Mesenchymal stem cell (in vitro differentiated cells and primary cell): ENCODE measurements at regions not wholly inside any gene's neighbourhood (a gene's known extent, or its start where the extent isn't known, plus 50 kb on each side); places are given as distances from the start of the nearest gene placed in this dataset.

Experiments used
- DNase-seq: peaks from one replicate; pipeline ENCODE4 v3.0.0-alpha.2; 2013
- H2AFZ ChIP-seq: one replicate; pipeline ENCODE4 v1.6.1; 2013; ENCODE audit warnings: low read depth, mild to moderate bottlenecking, control low read depth, inconsistent platforms, low read length, moderate library complexity
- H2AK5ac ChIP-seq: 2 replicates; pipeline ENCODE4 v1.6.1; 2013; ENCODE audit warnings: low read length, moderate library complexity, mild to moderate bottlenecking, inconsistent platforms; ENCODE audit not compliant: severe bottlenecking
- H2BK120ac ChIP-seq: one replicate; pipeline ENCODE4 v1.6.1; 2013; ENCODE audit warnings: low read depth, mild to moderate bottlenecking, inconsistent platforms, low read length, moderate library complexity
- H2BK12ac ChIP-seq, 2 experiments: one replicate each; pipeline ENCODE4 v1.6.1; 2013; ENCODE audit warnings: inconsistent platforms in 2 of 2, low read length in 2 of 2, mild to moderate bottlenecking in 2 of 2, moderate library complexity in 2 of 2, control low read depth in 1 of 2
- H2BK15ac ChIP-seq: one replicate; pipeline ENCODE4 v1.6.1; 2013; ENCODE audit warnings: mild to moderate bottlenecking, low read depth, inconsistent platforms; ENCODE audit not compliant: poor library complexity, severe bottlenecking
- H2BK5ac ChIP-seq: 2 replicates; pipeline ENCODE4 v1.6.1; 2013; ENCODE audit warnings: low read depth, mild to moderate bottlenecking, low read length, control low read depth, inconsistent platforms; ENCODE audit not compliant: poor library complexity, severe bottlenecking
- H3K14ac ChIP-seq, 2 experiments: one replicate each; pipeline ENCODE4 v1.6.1; 2013; ENCODE audit warnings: inconsistent platforms in 2 of 2, low read length in 2 of 2, control low read depth in 1 of 2, mild to moderate bottlenecking in 1 of 2, moderate library complexity in 1 of 2
- H3K18ac ChIP-seq, 2 experiments: one replicate each; pipeline ENCODE4 v1.6.1; 2013; ENCODE audit warnings: inconsistent platforms in 2 of 2, low read length in 2 of 2, control low read depth in 1 of 2, low read depth in 1 of 2, mild to moderate bottlenecking in 1 of 2
- H3K23ac ChIP-seq, 2 experiments: one replicate each; pipeline ENCODE4 v1.6.1; 2013; ENCODE audit warnings: inconsistent platforms in 2 of 2, low read length in 2 of 2, mild to moderate bottlenecking in 2 of 2, moderate library complexity in 2 of 2, control low read depth in 1 of 2
- H3K27ac ChIP-seq: 2 replicates; pipeline ENCODE4 v1.5.1; 2013; ENCODE audit warnings: mild to moderate bottlenecking, moderate library complexity, low read length, control low read depth, inconsistent platforms; ENCODE audit not compliant: poor library complexity, severe bottlenecking
- H3K27me3 ChIP-seq, 2 experiments: 2 replicates each; pipeline versions ENCODE4 v1.6.1 to v1.7.0; 2013; ENCODE audit warnings: low read length in 2 of 2, mild to moderate bottlenecking in 2 of 2, moderate library complexity in 2 of 2, control low read depth in 1 of 2, inconsistent platforms in 1 of 2; ENCODE audit not compliant: control insufficient read depth in 1 of 2, insufficient read depth in 1 of 2
- H3K36me3 ChIP-seq, 2 experiments: 2 replicates each; pipeline versions ENCODE4 v1.6.1 to v1.7.0; 2013; ENCODE audit warnings: low read length in 2 of 2, control low read depth in 1 of 2, inconsistent platforms in 1 of 2, low read depth in 1 of 2, mild to moderate bottlenecking in 1 of 2; ENCODE audit not compliant: insufficient read depth in 2 of 2, control insufficient read depth in 1 of 2
- H3K4ac ChIP-seq, 2 experiments: one replicate each; pipeline ENCODE4 v1.6.1; 2013; ENCODE audit warnings: inconsistent platforms in 2 of 2, low read length in 2 of 2, mild to moderate bottlenecking in 2 of 2, moderate library complexity in 2 of 2, control low read depth in 1 of 2, low read depth in 1 of 2
- H3K4me1 ChIP-seq: 2 replicates; pipeline ENCODE4 v1.6.1; 2013; ENCODE audit warnings: low read depth, low read length, control low read depth; ENCODE audit not compliant: control insufficient read depth, insufficient read depth
- H3K4me2 ChIP-seq: 2 replicates; pipeline ENCODE4 v1.6.1; 2013; ENCODE audit warnings: low read length, mild to moderate bottlenecking, inconsistent platforms; ENCODE audit not compliant: poor library complexity, severe bottlenecking
- H3K4me3 ChIP-seq, 2 experiments: 2 replicates each; pipeline versions ENCODE4 v1.5.1 to v1.7.0; 2013; ENCODE audit warnings: low read length in 2 of 2, mild to moderate bottlenecking in 2 of 2, control low read depth in 1 of 2, low read depth in 1 of 2; ENCODE audit not compliant: insufficient read depth in 1 of 2
- H3K79me1 ChIP-seq: replicated peaks from 2 replicates; pipeline ENCODE4 v1.6.1; 2013; ENCODE audit warnings: mild to moderate bottlenecking, control low read depth, low read length, inconsistent platforms; ENCODE audit not compliant: poor library complexity, severe bottlenecking
- H3K9ac ChIP-seq: 2 replicates; pipeline ENCODE4 v1.7.0; 2013; ENCODE audit warnings: mild to moderate bottlenecking, low read length, moderate library complexity
- H3K9me3 ChIP-seq: 2 replicates; pipeline ENCODE4 v1.7.0; 2013; ENCODE audit warnings: mild to moderate bottlenecking, low read length; ENCODE audit not compliant: control insufficient read depth
- H4K8ac ChIP-seq: one replicate; pipeline ENCODE4 v1.6.1; 2013; ENCODE audit warnings: inconsistent platforms, mild to moderate bottlenecking, low read length, moderate library complexity
- H4K91ac ChIP-seq: one replicate; pipeline ENCODE4 v1.6.1; 2013; ENCODE audit warnings: mild to moderate bottlenecking, low read length, inconsistent platforms
- WGBS: methylation state at CpG from one replicate; pipeline ENCODE4 v1.1.7; 2013; ENCODE audit warnings: mixed read lengths; 5-methylcytosine and 5-hydroxymethylcytosine counted together

DNA sequence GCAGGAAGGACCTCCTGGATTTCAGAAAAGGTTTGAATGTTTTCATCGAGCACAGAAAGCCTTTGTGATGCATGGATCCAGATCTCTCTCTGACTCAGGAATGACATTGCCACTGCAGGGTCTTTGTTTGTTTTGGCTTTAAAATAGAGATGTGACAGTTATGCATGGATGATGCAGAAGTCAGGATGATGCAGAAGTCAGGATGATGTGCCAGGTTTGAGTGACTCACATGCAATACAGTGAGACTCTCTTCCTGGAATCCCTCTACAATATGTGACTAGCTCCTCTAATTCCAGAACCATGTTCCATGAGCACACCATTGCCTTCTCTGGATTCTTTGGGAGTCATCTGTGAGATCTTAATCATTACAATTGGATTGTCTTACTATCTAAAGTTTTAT lies 177.9 kb upstream of the RAB6C start:
- H2AFZ ChIP-seq, result no peak overlapping the region
- H3K4me1 ChIP-seq, result no peaks in the 10 kb centered on the region
- no peak overlapping the region for H3K18ac ChIP-seq
- H2BK15ac ChIP-seq, result no peak overlapping the region
- WGBS, result 84% methylated on average over 1 of the region's 1 CpG
- H3K27me3 ChIP-seq, result peaks cover 0 to 7% of the 10 kb centered on the region in 2 experiments
- H4K8ac ChIP-seq, result no peak overlapping the region
- no peak overlapping the region for H3K14ac ChIP-seq
- H3K36me3 ChIP-seq, result no peaks in the 10 kb centered on the region
- H3K9me3 ChIP-seq, result no peaks in the 10 kb centered on the region
- H4K91ac ChIP-seq, result no peak overlapping the region
- H3K27ac ChIP-seq, result no peak overlapping the region
- H2BK120ac ChIP-seq, result no peak overlapping the region
- DNase-seq, result no peak
- no peak overlapping the region for H3K4ac ChIP-seq
- peak overlapping the region; percentile 13 for H3K4me2 ChIP-seq
- H3K79me1 ChIP-seq, result no peaks in the 10 kb centered on the region
- no peak overlapping the region for H2BK12ac ChIP-seq
- no peak overlapping the region for H2BK5ac ChIP-seq
- no peak overlapping the region for H3K9ac ChIP-seq
- H2AK5ac ChIP-seq, result no peak overlapping the region
- H3K23ac ChIP-seq, result no peak overlapping the region
- H3K4me3 ChIP-seq, result no peak overlapping the region

DNA sequence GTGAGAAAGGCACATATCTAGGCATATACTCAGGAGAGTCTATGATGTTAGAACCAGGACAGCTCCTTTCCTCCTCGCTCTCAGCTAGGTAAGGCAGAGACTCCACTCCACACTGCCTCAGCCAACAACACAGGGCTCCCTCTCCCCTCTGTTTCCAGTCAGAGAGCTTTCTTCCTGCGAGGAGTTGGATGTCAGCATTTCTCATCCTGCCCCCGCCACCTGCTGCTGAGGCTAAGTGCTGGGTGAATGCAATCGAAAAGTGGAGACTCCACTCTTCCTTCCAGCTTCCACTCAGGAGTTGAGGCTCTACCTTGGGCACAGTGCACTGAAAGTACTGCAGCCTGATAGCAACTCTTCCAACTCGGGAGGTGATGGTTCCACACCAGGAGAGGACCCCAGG lies 177.2 kb upstream of the RAB6C start:
- peak overlapping the region; percentile 34 for H3K9ac ChIP-seq
- H3K18ac ChIP-seq, result no peak overlapping the region
- no peak overlapping the region for H3K27ac ChIP-seq
- H2AFZ ChIP-seq, result no peak overlapping the region
- H3K36me3 ChIP-seq, result no peaks in the 10 kb centered on the region
- H3K14ac ChIP-seq, result no peak overlapping the region
- H3K4ac ChIP-seq, result no peak overlapping the region
- no peaks in the 10 kb centered on the region for H3K79me1 ChIP-seq
- H2BK12ac ChIP-seq, result no peak overlapping the region
- H2AK5ac ChIP-seq, result no peak overlapping the region
- H4K91ac ChIP-seq, result no peak overlapping the region
- no peak overlapping the region for H3K4me2 ChIP-seq
- no peak for DNase-seq
- peaks cover 0 to 10% of the 10 kb centered on the region in 2 experiments for H3K27me3 ChIP-seq
- no peaks in the 10 kb centered on the region for H3K4me1 ChIP-seq
- H2BK15ac ChIP-seq, result no peak overlapping the region
- H4K8ac ChIP-seq, result no peak overlapping the region
- no peaks in the 10 kb centered on the region for H3K9me3 ChIP-seq
- H2BK120ac ChIP-seq, result no peak overlapping the region
- 76% methylated on average over 5 of the region's 5 CpGs for WGBS
- no peak overlapping the region for H2BK5ac ChIP-seq
- no peak overlapping the region for H3K23ac ChIP-seq
- H3K4me3 ChIP-seq, result no peak overlapping the region

DNA sequence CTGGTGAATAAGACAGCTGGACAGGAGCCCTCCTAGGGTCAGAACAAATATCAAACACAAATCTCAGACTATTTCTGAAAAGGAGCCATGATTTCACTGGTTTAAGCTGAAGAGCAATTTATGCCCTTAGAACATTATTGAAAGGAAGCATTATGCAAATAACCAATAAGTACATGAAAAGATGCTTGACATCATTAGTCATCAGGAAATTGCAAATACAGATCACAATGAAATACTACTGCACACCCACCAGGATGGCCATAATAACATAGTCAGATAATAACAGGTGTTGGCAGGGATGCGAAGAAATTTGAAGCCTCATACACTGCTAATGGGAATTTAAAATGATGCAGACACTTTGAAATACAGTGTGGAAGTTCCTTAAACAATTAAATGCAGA lies 176.4 kb upstream of the RAB6C start:
- Histone ChIP-seq H2BK15ac (no peak overlapping the region), H4K91ac (no peak overlapping the region), H2BK120ac (no peak overlapping the region), H3K4me2 (no peak overlapping the region), H3K27ac (no peak overlapping the region), H2BK5ac (no peak overlapping the region), H3K9me3 (no peaks in the 10 kb centered on the region), H2BK12ac (no peak overlapping the region), H3K4me1 (no peaks in the 10 kb centered on the region), H3K4ac (no peak overlapping the region), H3K4me3 (no peak overlapping the region), H3K14ac (no peak overlapping the region), H3K36me3 (no peaks in the 10 kb centered on the region), H3K27me3 (peaks cover 0 to 4% of the 10 kb centered on the region in 2 experiments), H4K8ac (no peak overlapping the region), H3K18ac (no peak overlapping the region), H3K79me1 (no peaks in the 10 kb centered on the region), H2AK5ac (no peak overlapping the region), H3K23ac (no peak overlapping the region), H2AFZ (no peak overlapping the region), H3K9ac (no peak overlapping the region)
- no CpG with 5 or more reads among the region's 1 CpG for WGBS
- no peak for DNase-seq

DNA sequence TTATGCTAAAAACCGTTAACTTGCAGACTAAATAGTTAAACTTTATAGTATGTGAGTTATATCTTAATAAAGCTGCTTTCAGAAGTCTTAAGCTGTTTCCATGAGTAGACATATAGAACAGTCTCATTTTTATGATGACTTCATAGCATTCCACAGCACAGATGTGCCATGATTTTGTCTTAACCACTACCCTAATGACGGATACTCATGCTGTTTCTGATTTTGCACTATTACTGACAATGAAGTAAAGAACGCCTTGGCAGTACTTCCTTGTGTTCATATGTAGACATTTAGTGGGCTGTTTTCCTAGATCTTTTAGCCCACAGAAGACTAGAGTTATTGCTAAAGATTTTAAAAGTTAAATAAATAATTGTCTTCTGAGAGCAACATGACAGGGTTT lies 175.6 kb upstream of the RAB6C start:
- Histone ChIP-seq H3K18ac (no peak overlapping the region), H2BK15ac (no peak overlapping the region), H3K4me3 (no peak overlapping the region), H2BK120ac (no peak overlapping the region), H4K91ac (no peak overlapping the region), H2AFZ (no peak overlapping the region), H2BK5ac (no peak overlapping the region), H3K27ac (no peak overlapping the region), H3K4ac (no peak overlapping the region), H3K4me1 (no peaks in the 10 kb centered on the region), H2BK12ac (no peak overlapping the region), H3K9me3 (no peaks in the 10 kb centered on the region), H3K23ac (no peak overlapping the region), H3K79me1 (no peaks in the 10 kb centered on the region), H3K27me3 (peaks cover 0 to 4% of the 10 kb centered on the region in 2 experiments), H2AK5ac (no peak overlapping the region), H3K9ac (no peak overlapping the region), H4K8ac (no peak overlapping the region), H3K36me3 (no peaks in the 10 kb centered on the region), H3K14ac (no peak overlapping the region), H3K4me2 (no peak overlapping the region)
- 93% methylated on average over 2 of the region's 3 CpGs for WGBS
- DNase-seq, result no peak
